Endothelial cell of umbilical vein (primary cell): ENCODE measurements at regions not wholly inside any gene's neighbourhood (a gene's known extent, or its start where the extent isn't known, plus 50 kb on each side); places are given as distances from the start of the nearest gene placed in this dataset.

ENCODE experiments used
- BruUV-seq: library from RNA; stranded (reverse); fragments of 400-500 nt; replicated peaks from 2 replicates; lab custom pipeline; 2021; lab: Mats Ljungman, UMichigan
- CTCF ChIA-PET: fragments of 300-600, 350-600 bp; sonication (Branson Sonifier 250); formaldehyde crosslinking; loops from one replicate; lab custom pipeline; 2021; ENCODE audit warnings: antibody characterized with exemption, inconsistent platforms; lab: Charles Lee
- POLR2A ChIA-PET: fragments of 300-600, 350-600 bp; sonication (Branson Sonifier 250); formaldehyde crosslinking; loops from one replicate; lab custom pipeline; 2021; ENCODE audit warnings: antibody characterized with exemption, inconsistent platforms; lab: Charles Lee
- DNase-seq: peaks from one replicate; pipeline ENCODE4 v3.0.0-alpha.2; 2011; ENCODE audit warnings: low read depth, low spot score
- FAIRE-seq: peaks from 2 replicates; lab custom pipeline; 2011; peaks lifted over from hg19 to GRCh38; lab: Jason Lieb, UNC
- H2AFZ ChIP-seq: 2 replicates; pipeline ENCODE4 v1.6.0; 2012; ENCODE audit warnings: low read depth, low read length, control low read depth, inconsistent platforms
- H3K27ac ChIP-seq: 2 replicates; pipeline ENCODE4 v1.5.1; 2011; ENCODE audit warnings: low read depth, mild to moderate bottlenecking, control low read depth, low read length, moderate library complexity; ENCODE audit not compliant: insufficient read depth
- H3K27me3 ChIP-seq, 2 experiments: 2 replicates each; pipeline versions ENCODE4 v1.6.0 to v1.6.1; 2011; ENCODE audit warnings: low read length in 2 of 2, mixed read lengths in 1 of 2; ENCODE audit not compliant: control insufficient read depth in 2 of 2, insufficient read depth in 2 of 2
- H3K36me3 ChIP-seq, 2 experiments: 2 replicates in 1 of 2; 3 replicates in 1 of 2; pipeline ENCODE4 v1.5.1; 2011; ENCODE audit warnings: low read length in 2 of 2, mild to moderate bottlenecking in 1 of 2, moderate library complexity in 1 of 2; ENCODE audit not compliant: control insufficient read depth in 2 of 2, insufficient read depth in 2 of 2; ENCODE audit errors: extremely low read depth in 1 of 2
- H3K4me1 ChIP-seq: 3 replicates; pipeline ENCODE4 v1.5.1; 2011; ENCODE audit warnings: mild to moderate bottlenecking, low read length; ENCODE audit not compliant: control insufficient read depth, insufficient read depth; ENCODE audit errors: extremely low read depth
- H3K4me2 ChIP-seq: 2 replicates; pipeline ENCODE4 v1.6.1; 2011; ENCODE audit warnings: low read length, control low read depth, mixed read lengths; ENCODE audit not compliant: insufficient read depth
- H3K4me3 ChIP-seq, 3 experiments: fragments of 200-600 bp in 1 of 3; sonication (generic), shearing (Covaris generic) in 1 of 3; replicated peaks in 1 of 3; 2 replicates each; pipeline ENCODE4 v1.5.1; 2011 to 2016; ENCODE audit warnings: control low read depth in 3 of 3, low read length in 3 of 3, mild to moderate bottlenecking in 2 of 3, inconsistent platforms in 1 of 3, low read depth in 1 of 3, moderate library complexity in 1 of 3; ENCODE audit not compliant: insufficient read depth in 1 of 3
- H3K79me2 ChIP-seq: 2 replicates; pipeline ENCODE4 v1.6.0; 2012; ENCODE audit warnings: low read length, inconsistent platforms; ENCODE audit not compliant: control insufficient read depth, insufficient read depth
- H3K9ac ChIP-seq: replicated peaks from 2 replicates; pipeline ENCODE3; 2011; ENCODE audit warnings: low read length, control low read depth; ENCODE audit not compliant: insufficient read depth; ENCODE audit errors: extremely low read depth
- H3K9me1 ChIP-seq: replicated peaks from 3 replicates; pipeline ENCODE4 v1.6.0; 2011; ENCODE audit warnings: mild to moderate bottlenecking, low read length; ENCODE audit not compliant: control insufficient read depth, insufficient read depth; ENCODE audit errors: extremely low read depth
- H3K9me3 ChIP-seq: replicated peaks from 2 replicates; pipeline ENCODE4 v1.5.1; 2012; ENCODE audit warnings: low read length, inconsistent platforms; ENCODE audit not compliant: control insufficient read depth, insufficient read depth
- H4K20me1 ChIP-seq: replicated peaks from 2 replicates; pipeline ENCODE3; 2011; ENCODE audit warnings: mild to moderate bottlenecking, low read length; ENCODE audit not compliant: control insufficient read depth, insufficient read depth; ENCODE audit errors: extremely low read depth
- EZH2 ChIP-seq: IDR thresholded peaks from 2 replicates; pipeline ENCODE4 v1.6.1; 2012; ENCODE audit warnings: borderline replicate concordance, low read depth, mild to moderate bottlenecking, moderate library complexity, low read length, inconsistent platforms; ENCODE audit not compliant: severe bottlenecking
- FOS ChIP-seq: IDR thresholded peaks from 2 replicates; pipeline ENCODE4 v1.6.1; 2011; ENCODE audit warnings: mild to moderate bottlenecking, low read length, moderate library complexity, borderline replicate concordance; ENCODE audit not compliant: insufficient read depth
- GATA2 ChIP-seq: IDR thresholded peaks from 2 replicates; pipeline ENCODE4 v1.7.0; 2011; ENCODE audit warnings: low read depth, mild to moderate bottlenecking, moderate library complexity, mixed read lengths, low read length; ENCODE audit not compliant: insufficient read length, insufficient read depth
- JUN ChIP-seq: IDR thresholded peaks from 2 replicates; pipeline ENCODE4 v1.6.1; 2011; ENCODE audit warnings: borderline replicate concordance, low read depth; ENCODE audit not compliant: insufficient read length, insufficient read depth
- MYC ChIP-seq: IDR thresholded peaks from one replicate; pipeline ENCODE4 v1.6.1; 2011; ENCODE audit warnings: mild to moderate bottlenecking, low read depth, low read length
- POLR2A ChIP-seq: IDR thresholded peaks from 2 replicates; pipeline ENCODE4 v1.6.1; 2012; ENCODE audit warnings: low read depth, mild to moderate bottlenecking, control low read depth, low read length
- POLR2AphosphoS5 ChIP-seq: IDR thresholded peaks from 2 replicates; pipeline ENCODE4 v1.6.1; 2012; ENCODE audit warnings: low read depth, mild to moderate bottlenecking, control low read depth, low read length, moderate library complexity; ENCODE audit not compliant: insufficient read depth
- dilution Hi-C: fragments of 300-500 bp; cut with MboI; formaldehyde crosslinking; loops from one replicate; pipeline ENCODE4 v1.15.0; 2019; ENCODE audit warnings: low sequenced_read_pairs; ENCODE audit not compliant: extremely low pct_ligation_motif_present
- intact Hi-C: fragments of 100-400 bp; cut with micrococcal nuclease; formaldehyde crosslinking; loops from one replicate; pipeline ENCODE4 v1.10.0; 2022
- TF ChIP-seq, protein P1 (sequence below): IDR thresholded peaks from 2 replicates; pipeline ENCODE4 v1.6.1; 2011; ENCODE audit not compliant: insufficient read depth, insufficient read length
- TF ChIP-seq, protein P2 (sequence below), 2 donors: IDR thresholded peaks; 1 replicate in 1 of 2; 2 replicates in 1 of 2; pipeline ENCODE4 v1.5.1; 2011; ENCODE audit warnings: low read length in 2 of 2, mild to moderate bottlenecking in 2 of 2, moderate library complexity in 2 of 2, control low read depth in 1 of 2, inconsistent platforms in 1 of 2, low read depth in 1 of 2; ENCODE audit not compliant: insufficient read depth in 1 of 2; ENCODE audit errors: extremely low read depth in 1 of 2

DNA sequence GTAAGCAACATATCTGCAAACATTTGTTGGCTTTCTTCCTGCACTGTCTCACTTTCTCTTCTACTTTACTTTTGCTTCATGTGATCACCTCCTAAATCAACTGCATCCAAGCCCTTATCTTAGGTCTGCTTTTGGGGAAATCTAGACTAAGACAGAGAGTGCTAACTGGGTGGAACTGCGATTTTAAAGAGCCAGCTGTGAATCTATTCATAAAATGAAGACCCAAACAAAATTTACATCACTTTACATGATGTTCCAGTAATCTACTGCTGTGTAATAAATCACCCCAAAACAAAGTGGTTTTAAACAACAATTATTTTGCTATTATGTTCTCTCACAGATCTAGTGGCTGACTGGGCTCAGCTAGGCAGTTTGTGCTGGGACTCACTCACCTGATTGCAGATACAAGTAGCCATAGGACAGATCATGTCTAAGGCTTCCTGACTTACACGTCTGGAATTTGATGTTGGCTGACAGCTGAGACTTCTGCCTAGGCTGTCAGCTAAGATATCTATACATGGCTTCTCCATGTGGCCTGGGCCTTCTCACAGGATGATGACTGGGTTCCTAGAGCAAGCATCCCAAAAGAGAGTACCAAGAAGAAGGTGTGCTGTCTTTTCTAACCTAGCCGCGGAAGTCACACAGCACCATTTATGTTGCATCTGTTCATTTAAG is 145.1 kb upstream of the TBCA start:
- intact Hi-C loops: no loop called here
- no TSS peak for BruUV-seq

More for the DNA sequence above, 145.1 kb upstream of the TBCA start:
- FAIRE-seq: no peak
- no peak for DNase-seq
- Histone ChIP-seq H3K79me2 (no peaks in the 10 kb centered on the region), H3K9me1 (no peaks in the 10 kb centered on the region), H3K27me3 (peaks cover 6 to 15% of the 10 kb centered on the region in 2 experiments), H3K27ac (no peak overlapping the region), H3K4me2 (no peak overlapping the region), H3K36me3 (no peaks in the 10 kb centered on the region), H2AFZ (no peak overlapping the region), H3K4me3 (no peak overlapping the region), H3K4me1 (no peaks in the 10 kb centered on the region), H4K20me1 (no peaks in the 10 kb centered on the region), H3K9ac (no peak overlapping the region), H3K9me3 (no peaks in the 10 kb centered on the region)
- dilution Hi-C loops: no loop called here
- TF ChIP-seq, protein P1, sequence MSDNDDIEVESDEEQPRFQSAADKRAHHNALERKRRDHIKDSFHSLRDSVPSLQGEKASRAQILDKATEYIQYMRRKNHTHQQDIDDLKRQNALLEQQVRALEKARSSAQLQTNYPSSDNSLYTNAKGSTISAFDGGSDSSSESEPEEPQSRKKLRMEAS: no peak
- TF ChIP-seq JUN (no peak), EZH2 (no peak), FOS (no peak), POLR2A (no peak), POLR2AphosphoS5 (no peak), GATA2 (no peak), MYC (no peak)
- TF ChIP-seq, protein P2, sequence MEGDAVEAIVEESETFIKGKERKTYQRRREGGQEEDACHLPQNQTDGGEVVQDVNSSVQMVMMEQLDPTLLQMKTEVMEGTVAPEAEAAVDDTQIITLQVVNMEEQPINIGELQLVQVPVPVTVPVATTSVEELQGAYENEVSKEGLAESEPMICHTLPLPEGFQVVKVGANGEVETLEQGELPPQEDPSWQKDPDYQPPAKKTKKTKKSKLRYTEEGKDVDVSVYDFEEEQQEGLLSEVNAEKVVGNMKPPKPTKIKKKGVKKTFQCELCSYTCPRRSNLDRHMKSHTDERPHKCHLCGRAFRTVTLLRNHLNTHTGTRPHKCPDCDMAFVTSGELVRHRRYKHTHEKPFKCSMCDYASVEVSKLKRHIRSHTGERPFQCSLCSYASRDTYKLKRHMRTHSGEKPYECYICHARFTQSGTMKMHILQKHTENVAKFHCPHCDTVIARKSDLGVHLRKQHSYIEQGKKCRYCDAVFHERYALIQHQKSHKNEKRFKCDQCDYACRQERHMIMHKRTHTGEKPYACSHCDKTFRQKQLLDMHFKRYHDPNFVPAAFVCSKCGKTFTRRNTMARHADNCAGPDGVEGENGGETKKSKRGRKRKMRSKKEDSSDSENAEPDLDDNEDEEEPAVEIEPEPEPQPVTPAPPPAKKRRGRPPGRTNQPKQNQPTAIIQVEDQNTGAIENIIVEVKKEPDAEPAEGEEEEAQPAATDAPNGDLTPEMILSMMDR (IDR thresholded peaks at IDR 0.05; ENCODE audit: extremely low read depth in 1 of 2, insufficient read depth in 1 of 2, low read depth in 1 of 2, low read length in 2 of 2): no peak
- POLR2A ChIA-PET: no interaction called here
- CTCF ChIA-PET: interaction anchor here (1.3 to 1.8 kb wide), 2 partner anchors 32 to 37 kb away, joined by 3 to 4 read pairs; no protein-coding TSS in a partner anchor
